ENCODE measurements at regions not wholly inside any gene's neighbourhood (a gene's known extent, or its start where the extent isn't known, plus 50 kb on each side); places are given as distances from the start of the nearest gene placed in this dataset.

- intact Hi-C loops (cut with micrococcal nuclease; ENCODE audit: unreplicated experiment) = no loop called here
- POLR2A ChIA-PET = no interaction called here
- no peaks in the 10 kb centered on the region for H3K4me1 ChIP-seq (ENCODE audit: control insufficient read depth, insufficient read depth, low read length)
- no peak for DNase-seq (ENCODE audit: low read depth, low spot score)
- ATAC-seq = no peak
- BruUV-seq (replicated peaks) = no TSS peak
- no peak overlapping the region for H3K27ac ChIP-seq (ENCODE audit: low read length)
- no peaks in the 10 kb centered on the region for H3K36me3 ChIP-seq (ENCODE audit: control insufficient read depth, insufficient read depth, low read length)
- H3K4me3 ChIP-seq (ENCODE audit: low read depth in 2 of 2, low read length in 2 of 2) = no peak overlapping the region
- no peaks in the 10 kb centered on the region for H3K9me3 ChIP-seq (ENCODE audit: control insufficient read depth, insufficient read depth, low read depth, low read length)
- no peaks in the 10 kb centered on the region for H3K27me3 ChIP-seq (ENCODE audit: control insufficient read depth, insufficient read depth, low read length)
- CTCF ChIA-PET = no interaction called here
- TF ChIP-seq POLR2AphosphoS5 (IDR thresholded peaks at IDR 0.05; ENCODE audit: low read depth, low read length) (no peak), REST (IDR thresholded peaks at IDR 0.05; ENCODE audit: insufficient read depth in 1 of 2, low read depth in 2 of 2, low read length in 1 of 2) (no peak), CTCF (IDR thresholded peaks at IDR 0.05) (no peak), TCF7L2 (IDR thresholded peaks at IDR 0.05; ENCODE audit: low read depth, low read length) (no peak), SIN3A (IDR thresholded peaks at IDR 0.05; ENCODE audit: borderline replicate concordance, insufficient read depth, low read depth, low read length) (no peak)
- in situ Hi-C loops (cut with HindIII; ENCODE audit: low pct_unique_long_range_greater_than_20kb, low sequenced_read_pairs) = no loop called here
Measured at GRCh38 chrX:134736356-134736755, 60.6 kb downstream of the PABIR2 start.

GRCh38 chrX:134735015-134735414 is 62.0 kb downstream of the PABIR2 start:
- Histone ChIP-seq H3K4me1 (ENCODE audit: control insufficient read depth, insufficient read depth, low read length) (no peaks in the 10 kb centered on the region), H3K27ac (ENCODE audit: low read length) (no peak overlapping the region), H3K27me3 (ENCODE audit: control insufficient read depth, insufficient read depth, low read length) (no peaks in the 10 kb centered on the region), H3K4me3 (ENCODE audit: low read depth in 2 of 2, low read length in 2 of 2) (no peak overlapping the region), H3K36me3 (ENCODE audit: control insufficient read depth, insufficient read depth, low read length) (no peaks in the 10 kb centered on the region), H3K9me3 (ENCODE audit: control insufficient read depth, insufficient read depth, low read depth, low read length) (no peaks in the 10 kb centered on the region)
- no peak for DNase-seq (ENCODE audit: low read depth, low spot score)
- ChIA-PET POLR2A (no interaction called here), CTCF (interaction anchor here (0.7 kb wide), 1 partner anchor 71 kb away, joined by 11 read pairs; no protein-coding TSS in a partner anchor)
- BruUV-seq (replicated peaks) = no TSS peak
- intact Hi-C loops (cut with micrococcal nuclease; ENCODE audit: unreplicated experiment) = no loop called here
- ATAC-seq = no peak
- TF ChIP-seq TCF7L2 (IDR thresholded peaks at IDR 0.05; ENCODE audit: low read depth, low read length) (no peak), SIN3A (IDR thresholded peaks at IDR 0.05; ENCODE audit: borderline replicate concordance, insufficient read depth, low read depth, low read length) (no peak), POLR2AphosphoS5 (IDR thresholded peaks at IDR 0.05; ENCODE audit: low read depth, low read length) (no peak), REST (IDR thresholded peaks at IDR 0.05; ENCODE audit: insufficient read depth in 1 of 2, low read depth in 2 of 2, low read length in 1 of 2) (no peak), CTCF (IDR thresholded peaks at IDR 0.05) (no peak)
- in situ Hi-C loops (cut with HindIII; ENCODE audit: low pct_unique_long_range_greater_than_20kb, low sequenced_read_pairs) = no loop called here

All from Panc1 (cell line).